Left ventricle myocardium superior (tissue), 1 donor: ENCODE measurements at regions not wholly inside any gene's neighbourhood (a gene's known extent, or its start where the extent isn't known, plus 50 kb on each side); places are given as distances from the start of the nearest gene placed in this dataset.
A peak's percentile ranks its signal among the peaks of the same experiment; 100 is the strongest.

Experiments
- ATAC-seq: fragments of 200-7000 bp; cut with Tn5 transposase; one replicate; pipeline ENCODE4 v1.9.1; 2020; ENCODE audit warnings: mild to moderate bottlenecking, moderate library complexity
- DNase-seq: peaks from one replicate; pipeline ENCODE4 v3.0.0-alpha.2; 2020
- intact Hi-C: fragments of 100-400 bp; cut with micrococcal nuclease; formaldehyde crosslinking; loops from one replicate; pipeline ENCODE4 v1.11.0; 2022
- donor health status: DM: no; HTN: yes; CAD: no; lungs with severe emphysema.

- intact Hi-C loops = no loop called here
- no peak for DNase-seq
- no peak for ATAC-seq
These were observed 99.2 kb upstream of the PTPRM start for GRCh38 chr18:7467708-7468466.

GRCh38 chr18:7470101-7470500 is 97.0 kb upstream of the PTPRM start:
- ATAC-seq (no peak), DNase-seq (no peak)
- intact Hi-C loops = loop anchor here (10.0 kb wide), 1 partner anchor 85 kb away; no protein-coding TSS in a partner anchor

GRCh38 chr18:7470503-7470902 is 96.6 kb upstream of the PTPRM start:
- DNase-seq = no peak
- intact Hi-C loops = loop anchor here (10.0 kb wide), 1 partner anchor 84 kb away; no protein-coding TSS in a partner anchor
- no peak for ATAC-seq

- no peak for DNase-seq
- no peak for ATAC-seq
- intact Hi-C loops = loop anchor here (10.0 kb wide), 1 partner anchor 78 kb away; no protein-coding TSS in a partner anchor
These were observed 90.7 kb upstream of the PTPRM start for GRCh38 chr18:7476386-7476785.

GRCh38 chr18:7479756-7480155 is 87.4 kb upstream of the PTPRM start:
- intact Hi-C loops = loop anchor here (10.0 kb wide), 1 partner anchor 75 kb away; no protein-coding TSS in a partner anchor
- no peak for ATAC-seq
- DNase-seq = no peak

- intact Hi-C loops = no loop called here
- DNase-seq (no peak), ATAC-seq (no peak)
These were observed 86.2 kb upstream of the PTPRM start for GRCh38 chr18:7480879-7481278.

- ATAC-seq (no peak), DNase-seq (no peak)
- intact Hi-C loops = no loop called here
These were observed 84.8 kb upstream of the PTPRM start for GRCh38 chr18:7482342-7482741.

- ATAC-seq = peak; percentile 87
- intact Hi-C loops = no loop called here
- peak; percentile 41 for DNase-seq
These were observed 81.5 kb upstream of the PTPRM start for GRCh38 chr18:7485616-7486015.

- intact Hi-C loops = no loop called here
- DNase-seq (no peak), ATAC-seq (no peak)
These were observed 78.5 kb upstream of the PTPRM start for GRCh38 chr18:7488571-7488970.

GRCh38 chr18:7490104-7490503 is 77.0 kb upstream of the PTPRM start:
- intact Hi-C loops = no loop called here
- ATAC-seq (no peak), DNase-seq (no peak)

GRCh38 chr18:7492385-7492784 is 74.7 kb upstream of the PTPRM start:
- no peak for DNase-seq
- ATAC-seq = no peak
- intact Hi-C loops = no loop called here

- DNase-seq = no peak
- intact Hi-C loops = no loop called here
- ATAC-seq = no peak
These were observed 70.0 kb upstream of the PTPRM start for GRCh38 chr18:7497081-7497480.

- ATAC-seq (no peak), DNase-seq (no peak)
- intact Hi-C loops = no loop called here
These were observed 56.0 kb upstream of the PTPRM start for GRCh38 chr18:7511106-7511505.

- DNase-seq (no peak), ATAC-seq (peak; percentile 60)
- intact Hi-C loops = no loop called here
These were observed 54.8 kb upstream of the PTPRM start for GRCh38 chr18:7512348-7512747.

GRCh38 chr18:7512990-7513389 is 54.1 kb upstream of the PTPRM start:
- intact Hi-C loops = no loop called here
- peak; percentile 78 for ATAC-seq

GRCh38 chr18:7514796-7515440 is 52.2 kb upstream of the PTPRM start:
- intact Hi-C loops = no loop called here
- DNase-seq (no peak), ATAC-seq (no peak)

More at GRCh38 chr18:7512990-7513389, 54.1 kb upstream of the PTPRM start:
- DNase-seq = no peak

GRCh38 chr18:7516266-7517117 is 50.6 kb upstream of the PTPRM start:
- DNase-seq = no peak
- no peak for ATAC-seq
- intact Hi-C loops = no loop called here
